HG03460 (cell line): ENCODE measurements at regions not wholly inside any gene's neighbourhood (a gene's known extent, or its start where the extent isn't known, plus 50 kb on each side); places are given as distances from the start of the nearest gene placed in this dataset.

Experiments
- ATAC-seq: cut with Tn5 transposase; IDR thresholded peaks from one replicate; pipeline ENCODE4 v1.9.1; 2021; ENCODE audit not compliant: unreplicated experiment

- no peak for ATAC-seq
Observed at GRCh38 chr18:2325933-2326332, 245.4 kb downstream of the METTL4 start.

GRCh38 chr18:2326999-2327398, 244.3 kb downstream of the METTL4 start:
- ATAC-seq = no peak

GRCh38 chr18:2330764-2331163, 240.5 kb downstream of the METTL4 start:
- ATAC-seq = no peak

- ATAC-seq = no peak
Observed at GRCh38 chr18:2331491-2331890, 239.8 kb downstream of the METTL4 start.

- ATAC-seq = no peak
Observed at GRCh38 chr18:2336690-2337392, 234.5 kb downstream of the METTL4 start.

- peak; percentile 89 for ATAC-seq
Observed at GRCh38 chr18:2337552-2338141, 233.7 kb downstream of the METTL4 start.

- no peak for ATAC-seq
Observed at GRCh38 chr18:2338601-2339000, 232.7 kb downstream of the METTL4 start.

GRCh38 chr18:2340335-2340734, 231.0 kb downstream of the METTL4 start:
- ATAC-seq = no peak

GRCh38 chr18:2348003-2348402, 223.3 kb downstream of the METTL4 start:
- no peak for ATAC-seq

- no peak for ATAC-seq
Observed at GRCh38 chr18:2351126-2351850, 220.0 kb downstream of the METTL4 start.

GRCh38 chr18:2354292-2354691, 217.0 kb downstream of the METTL4 start:
- no peak for ATAC-seq

GRCh38 chr18:2356906-2357305, 214.4 kb downstream of the METTL4 start:
- no peak for ATAC-seq

GRCh38 chr18:2360861-2361260, 210.4 kb downstream of the METTL4 start:
- no peak for ATAC-seq

GRCh38 chr18:2368102-2368501, 203.2 kb downstream of the METTL4 start:
- no peak for ATAC-seq

- no peak for ATAC-seq
Observed at GRCh38 chr18:2376707-2377106, 194.6 kb downstream of the METTL4 start.

- ATAC-seq = no peak
Observed at GRCh38 chr18:2380101-2380500, 191.2 kb downstream of the METTL4 start.

- no peak for ATAC-seq
Observed at GRCh38 chr18:2381539-2381938, 189.8 kb downstream of the METTL4 start.

GRCh38 chr18:2387588-2387987, 183.7 kb downstream of the METTL4 start:
- ATAC-seq = no peak

- ATAC-seq = no peak
Observed at GRCh38 chr18:2390158-2390557, 181.1 kb downstream of the METTL4 start.

GRCh38 chr18:2391470-2391869, 179.8 kb downstream of the METTL4 start:
- no peak for ATAC-seq

- ATAC-seq = no peak
Observed at GRCh38 chr18:2392446-2392845, 178.9 kb downstream of the METTL4 start.

- no peak for ATAC-seq
Observed at GRCh38 chr18:2394684-2395083, 176.6 kb downstream of the METTL4 start.
